Left lobe of liver (tissue), 2 donors: ENCODE measurements at regions not wholly inside any gene's neighbourhood (a gene's known extent, or its start where the extent isn't known, plus 50 kb on each side); places are given as distances from the start of the nearest gene placed in this dataset.

Experiments
- ATAC-seq: fragments of 200-7000 bp; cut with Tn5 transposase; one replicate; pipeline ENCODE4 v1.9.1; 2020; ENCODE audit warnings: mild to moderate bottlenecking, moderate library complexity
- DNase-seq: peaks from one replicate; pipeline ENCODE4 v3.0.0-alpha.2; 2020; ENCODE audit warnings: low spot score
- donor health status: DM: no; HTN: no; CAD: no; lungs with moderate emphysema.
- donor health status: DM: no; HTN: yes; CAD: no.

DNA sequence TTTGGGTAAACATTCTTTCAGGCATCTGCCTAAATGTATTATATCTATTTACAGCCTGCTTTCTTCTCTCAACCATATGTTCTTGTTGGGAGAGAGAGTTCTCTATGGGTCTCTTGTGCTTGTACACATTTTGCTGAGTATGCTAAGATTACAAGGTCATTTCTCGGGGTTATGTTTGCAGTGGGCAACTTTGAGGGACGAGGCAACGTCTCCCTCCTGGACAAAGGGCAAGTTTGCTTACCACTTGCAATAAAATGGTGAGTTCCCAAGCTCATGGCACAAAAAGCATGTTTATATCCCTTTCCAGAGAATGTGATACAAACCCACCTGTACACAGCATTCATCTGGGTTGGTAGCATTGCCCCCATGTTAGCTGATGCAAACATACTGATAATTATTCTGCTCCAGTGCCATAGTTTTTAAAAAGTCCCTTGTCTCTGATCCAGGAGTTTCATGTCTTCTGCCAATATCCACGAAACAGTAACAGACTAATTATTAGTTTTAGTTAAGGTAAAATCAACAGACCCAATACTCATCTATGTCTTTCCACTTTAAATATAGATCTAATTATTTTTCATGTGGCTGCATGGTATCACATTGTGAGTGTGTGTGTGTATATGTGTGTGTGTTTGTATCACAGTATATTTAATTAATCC lies 84.2 kb upstream of the MAPK4 start:
- DNase-seq (no peak), ATAC-seq (peak; percentile 83)

GRCh38 chr18:50492097-50492496 lies 67.8 kb upstream of the MAPK4 start:
- ATAC-seq (no peak), DNase-seq (no peak)

- DNase-seq (no peak), ATAC-seq (no peak)
Observed at GRCh38 chr18:50494569-50494968, 65.3 kb upstream of the MAPK4 start.

DNA sequence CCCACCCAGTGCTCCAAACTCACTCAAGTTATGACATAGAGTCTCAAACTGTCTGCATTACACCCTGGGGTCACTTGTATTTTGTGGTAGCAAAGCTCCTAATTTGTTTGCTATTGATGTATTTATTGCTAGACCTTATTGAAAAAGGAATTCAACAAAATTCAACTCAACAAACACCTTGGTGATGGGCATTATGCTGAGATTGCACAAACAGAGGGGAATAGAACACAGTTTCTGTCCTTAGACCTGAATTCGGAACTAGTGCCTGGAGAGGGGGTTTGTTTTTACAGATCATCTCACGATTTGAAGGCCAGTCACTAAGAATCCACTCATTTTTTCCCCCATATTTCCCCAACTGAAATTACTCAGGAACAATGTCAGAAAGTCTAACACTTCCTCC lies 53.5 kb upstream of the MAPK4 start:
- no peak for DNase-seq
- ATAC-seq: no peak

- ATAC-seq (peak; percentile 98), DNase-seq (peak; percentile 60)
Observed at GRCh38 chr18:50507120-50507590, 52.7 kb upstream of the MAPK4 start.

DNA sequence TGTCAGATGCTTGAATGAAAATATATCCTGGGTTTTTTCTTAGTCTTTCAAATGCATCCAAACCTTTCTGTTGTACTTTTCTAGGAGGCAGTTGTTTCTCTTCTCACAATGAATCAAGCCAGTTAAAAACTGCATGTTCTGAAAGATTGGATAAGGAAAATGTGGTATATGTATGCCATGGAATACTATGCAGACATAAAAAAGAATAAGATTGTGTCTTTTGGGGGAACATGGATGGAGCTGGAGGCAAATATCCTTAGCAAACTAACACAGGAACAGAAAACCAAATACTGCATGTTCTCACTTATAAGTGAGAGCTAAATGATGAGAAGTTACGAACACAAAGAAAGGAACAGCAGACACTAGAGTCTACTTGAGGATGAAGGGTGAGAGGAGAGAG lies 51.7 kb upstream of the MAPK4 start:
- no peak for DNase-seq
- ATAC-seq: no peak

- no peak for ATAC-seq
- no peak for DNase-seq
Observed at GRCh38 chr18:50509012-50509411, 50.9 kb upstream of the MAPK4 start.
